ENCODE measurements at regions not wholly inside any gene's neighbourhood (a gene's known extent, or its start where the extent isn't known, plus 50 kb on each side); places are given as distances from the start of the nearest gene placed in this dataset.
"Not testable (repeated sequence)": the region's sequence is repeated elsewhere in the genome, so short reads cannot be mapped to it uniquely, and the experiment has no call there.

GRCh38 chr11:7143908-7144307, 55.1 kb downstream of the RBMXL2 start:
- DNase-seq: no peak

DNA sequence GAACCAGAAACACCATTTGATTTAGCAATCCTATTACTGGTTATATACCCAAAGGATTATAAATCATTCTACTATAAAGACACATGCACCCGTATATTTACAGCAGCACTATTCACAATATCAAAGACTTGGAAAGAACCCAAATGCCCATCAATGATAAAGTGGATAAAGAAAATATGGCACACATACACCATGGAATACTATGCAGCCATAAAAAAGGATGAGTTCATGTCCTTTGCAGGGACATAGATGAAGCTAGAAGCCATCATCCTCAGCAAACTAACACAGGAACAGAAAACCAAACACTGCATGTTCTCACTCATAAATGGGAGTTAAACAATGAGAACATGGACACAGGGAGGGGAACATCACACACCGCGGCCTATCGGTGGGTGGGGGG, 61.3 kb downstream of the RBMXL2 start:
- not testable (repeated sequence) for DNase-seq

- no peak for DNase-seq
These were observed 66.1 kb downstream of the RBMXL2 start for GRCh38 chr11:7154881-7155361.

DNA sequence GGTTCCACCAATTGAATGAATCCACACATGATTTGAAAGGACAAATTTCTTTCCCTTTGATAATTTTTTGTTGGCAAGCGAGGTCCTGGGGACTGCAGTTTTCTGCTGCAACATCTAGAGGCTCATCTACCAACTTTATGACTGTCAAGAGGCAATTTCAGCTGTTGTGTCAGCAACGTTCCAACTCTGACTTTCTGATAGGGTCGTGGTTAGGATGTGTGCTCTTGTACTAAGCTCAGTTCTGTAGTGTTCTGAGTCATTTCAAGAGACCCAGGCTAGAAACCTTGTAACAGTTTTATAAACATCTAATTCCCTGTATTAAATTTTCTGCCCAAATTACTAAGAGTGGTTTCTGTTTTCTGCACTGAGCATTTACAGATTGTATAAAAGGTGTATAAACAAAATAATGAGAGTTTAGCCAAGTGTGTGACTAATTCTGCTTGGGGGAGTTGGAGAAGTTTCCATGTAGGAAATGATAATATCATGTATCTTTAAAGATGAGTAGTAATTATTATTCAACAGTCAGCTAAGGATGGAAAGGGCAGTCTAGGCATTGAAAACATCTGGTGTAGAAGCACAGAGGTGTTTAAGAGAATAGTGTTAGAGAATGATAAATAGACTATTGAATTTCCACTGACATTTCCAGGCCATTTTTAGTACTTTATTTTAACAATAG, 72.2 kb downstream of the RBMXL2 start:
- DNase-seq: no peak

- DNase-seq: no peak
These were observed 77.1 kb downstream of the RBMXL2 start for GRCh38 chr11:7165911-7166310.

DNA sequence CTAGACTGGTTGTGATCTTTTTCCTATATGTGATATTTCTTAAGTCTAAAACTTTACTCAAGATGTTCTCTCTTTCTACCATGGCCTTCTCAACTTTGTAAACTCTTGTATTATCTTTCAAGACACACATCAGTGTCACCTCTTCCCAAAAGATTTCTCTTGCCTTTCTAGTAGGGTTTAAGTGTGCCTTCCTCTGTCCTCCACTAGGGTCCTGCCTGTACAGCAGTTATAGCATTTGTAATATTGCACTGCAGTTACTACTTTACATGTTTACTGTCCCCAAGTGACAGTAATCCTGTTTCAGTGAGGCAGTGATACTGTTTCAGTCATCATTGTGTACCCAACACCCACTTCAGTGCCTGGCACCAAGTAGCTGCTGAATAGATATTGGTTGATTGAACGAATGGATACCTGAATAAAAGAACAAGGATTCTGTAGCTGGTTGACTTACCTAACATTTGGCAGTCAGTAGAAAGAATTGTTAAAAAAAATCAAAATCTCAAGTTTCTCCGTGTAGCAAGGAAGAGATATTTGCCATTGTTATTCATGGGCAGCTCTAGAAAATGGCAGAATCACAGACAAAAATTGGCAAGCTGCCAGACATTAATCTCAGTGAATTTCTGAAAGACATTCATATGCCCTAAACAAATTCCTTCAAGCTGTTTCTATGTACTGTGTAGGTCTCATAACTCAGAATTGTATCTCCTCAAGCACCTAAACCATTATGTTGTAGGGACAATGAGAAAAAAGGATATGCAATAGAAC, 79.4 kb downstream of the RBMXL2 start:
- no peak for DNase-seq

GRCh38 chr11:7168741-7168990, 79.9 kb downstream of the RBMXL2 start:
- no peak for DNase-seq

DNA sequence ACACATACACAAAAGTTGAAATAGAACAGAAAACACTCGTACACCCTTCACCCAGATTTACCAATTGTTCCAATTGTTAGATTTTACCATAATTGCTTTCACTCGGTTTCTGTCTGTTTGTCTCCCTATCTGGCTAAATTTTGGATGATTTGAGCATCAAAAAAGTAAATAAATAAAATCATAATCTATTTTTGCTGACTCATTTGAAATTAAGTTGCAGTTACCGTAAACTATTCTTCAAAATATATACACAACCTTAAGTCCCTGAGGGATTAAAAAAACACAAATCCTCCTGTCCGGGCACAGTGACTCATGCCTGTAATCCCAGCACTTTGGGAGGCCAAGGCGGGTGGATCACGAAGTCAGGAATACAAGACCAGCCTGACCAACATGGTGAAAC, 81.3 kb upstream of the SYT9 start:
- DNase-seq: no peak

GRCh38 chr11:7175007-7175406, 76.7 kb upstream of the SYT9 start:
- DNase-seq: no peak

GRCh38 chr11:7186190-7186589, 65.5 kb upstream of the SYT9 start:
- DNase-seq: no peak

DNA sequence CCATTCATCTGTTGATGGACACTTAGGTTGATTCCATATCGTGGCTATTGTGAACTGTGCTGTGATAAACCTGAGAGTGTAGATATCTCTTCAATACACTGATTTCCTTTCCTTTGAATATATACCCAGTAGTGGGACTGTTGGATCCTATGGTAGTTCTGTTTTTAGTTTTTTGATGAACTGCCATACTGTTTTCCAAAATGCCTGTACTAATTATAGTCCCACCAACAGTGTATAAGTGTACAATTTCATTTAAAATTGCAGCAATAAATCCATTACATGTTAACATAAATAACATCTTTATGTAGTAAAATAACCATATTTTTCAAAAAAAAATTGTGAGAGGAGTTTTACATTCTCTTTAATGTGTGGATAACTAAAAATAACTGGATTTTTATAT, 65.0 kb upstream of the SYT9 start:
- no peak for DNase-seq

DNA sequence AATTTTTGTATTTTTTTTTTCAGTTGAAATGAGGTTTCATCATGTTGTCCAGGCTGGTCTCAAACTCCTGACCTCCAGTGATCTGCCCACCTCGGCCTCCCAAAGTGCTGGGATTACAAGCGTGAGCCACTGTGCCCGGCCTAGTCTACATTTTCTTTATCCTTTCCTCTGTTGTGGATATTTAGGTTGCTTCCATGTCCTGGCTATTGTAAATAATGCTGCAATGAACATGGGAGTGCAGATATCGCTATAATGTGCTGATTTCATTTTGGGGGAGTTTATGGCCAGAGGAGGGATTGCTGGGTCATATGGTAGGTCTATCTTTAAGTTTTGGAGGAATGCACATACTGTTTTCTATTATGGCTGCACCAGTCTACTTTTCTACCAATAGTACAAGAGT, 58.9 kb upstream of the SYT9 start:
- not testable (repeated sequence) for DNase-seq

- DNase-seq: peak; percentile 25 to 31
These were observed 55.1 kb upstream of the SYT9 start for GRCh38 chr11:7196396-7197146.

DNA sequence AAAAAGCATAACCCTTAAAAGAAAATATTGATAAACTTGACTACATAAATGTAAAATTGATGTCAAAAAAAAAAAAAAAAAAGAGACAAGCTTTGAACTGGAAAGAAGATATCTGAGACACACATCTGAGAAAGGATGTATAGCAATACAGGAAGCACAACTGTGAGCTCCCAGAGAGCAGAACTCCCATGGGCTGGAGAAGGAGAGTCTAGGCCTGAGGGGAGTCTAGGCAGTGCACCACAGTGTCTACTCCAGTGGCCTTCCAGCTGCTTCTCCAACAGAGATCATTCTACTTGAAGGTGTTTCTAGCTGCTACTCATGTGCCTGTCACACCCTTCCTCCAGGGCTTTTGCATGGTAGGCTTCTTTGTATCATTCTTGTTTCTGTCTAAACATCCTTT, 54.2 kb upstream of the SYT9 start:
- DNase-seq: no peak

Data from NCI-H2081 (cell line).